Liver (tissue), 8 donors: ENCODE measurements at regions not wholly inside any gene's neighbourhood (a gene's known extent, or its start where the extent isn't known, plus 50 kb on each side); places are given as distances from the start of the nearest gene placed in this dataset.

Source experiments
- DNase-seq: peaks from one replicate; pipeline ENCODE4 v3.0.0-alpha.2; 2017; ENCODE audit warnings: low spot score
- H3K27ac ChIP-seq, 2 donors: one replicate each; pipeline ENCODE4 v1.7.0; 2013; ENCODE audit warnings: inconsistent platforms in 2 of 2, low read length in 2 of 2, control low read depth in 1 of 2, low read depth in 1 of 2, mild to moderate bottlenecking in 1 of 2
- H3K27me3 ChIP-seq, 4 donors: one replicate each; pipeline versions ENCODE4 v1.6.1 to v1.7.0; 2013; ENCODE audit warnings: low read length in 3 of 4, inconsistent platforms in 1 of 4, mild to moderate bottlenecking in 1 of 4, moderate library complexity in 1 of 4; ENCODE audit not compliant: control insufficient read depth in 4 of 4, insufficient read depth in 4 of 4
- H3K36me3 ChIP-seq, 4 donors: one replicate each; pipeline versions ENCODE4 v1.6.1 to v1.7.0; 2013; ENCODE audit warnings: low read length in 3 of 4, mild to moderate bottlenecking in 3 of 4, low read depth in 1 of 4, moderate library complexity in 1 of 4; ENCODE audit not compliant: control insufficient read depth in 4 of 4, insufficient read depth in 3 of 4
- H3K4me1 ChIP-seq, 4 donors: one replicate each; pipeline versions ENCODE4 v1.6.1 to v1.7.0; 2013; ENCODE audit warnings: low read length in 3 of 4, mild to moderate bottlenecking in 3 of 4, moderate library complexity in 1 of 4; ENCODE audit not compliant: control insufficient read depth in 4 of 4, insufficient read depth in 4 of 4
- H3K4me3 ChIP-seq, 3 donors: one replicate each; pipeline versions ENCODE4 v1.6.1 to v1.7.0; 2013; ENCODE audit warnings: low read length in 3 of 3, control low read depth in 1 of 3, low read depth in 1 of 3, mild to moderate bottlenecking in 1 of 3
- H3K9ac ChIP-seq, 2 donors: one replicate each; pipeline ENCODE4 v1.7.0; 2013; ENCODE audit warnings: low read length in 2 of 2, mild to moderate bottlenecking in 2 of 2, moderate library complexity in 2 of 2, control low read depth in 1 of 2, low read depth in 1 of 2
- H3K9me3 ChIP-seq, 4 donors: one replicate each; pipeline versions ENCODE4 v1.6.1 to v1.7.0; 2013; ENCODE audit warnings: low read length in 3 of 4; ENCODE audit not compliant: control insufficient read depth in 4 of 4
- ATF3 ChIP-seq: IDR thresholded peaks from 2 replicates; pipeline ENCODE4 v1.6.1; 2016; ENCODE audit warnings: antibody characterized with exemption
- CTCF ChIP-seq: fragments of 150-350 bp; IDR thresholded peaks from 2 replicates; pipeline ENCODE4 v1.5.1; 2017; ENCODE audit warnings: improper control_type of control experiment, low read depth, low read length; ENCODE audit not compliant: missing input control
- EGR1 ChIP-seq, 2 donors: IDR thresholded peaks; 2 replicates each; pipeline ENCODE4 v1.6.1; 2016 to 2018; ENCODE audit warnings: antibody characterized with exemption in 2 of 2, low read depth in 2 of 2
- FOXA1 ChIP-seq: IDR thresholded peaks from 2 replicates; pipeline ENCODE4 v1.6.1; 2016; ENCODE audit warnings: antibody characterized with exemption
- FOXA2 ChIP-seq: IDR thresholded peaks from 2 replicates; pipeline ENCODE4 v1.6.1; 2016; ENCODE audit warnings: antibody characterized with exemption
- GABPA ChIP-seq, 2 donors: IDR thresholded peaks in 1 of 2; conservative IDR thresholded peaks in 1 of 2; 2 replicates each; pipeline ENCODE4 v1.6.1; 2016; ENCODE audit warnings: antibody characterized with exemption in 2 of 2, mild to moderate bottlenecking in 1 of 2, moderate library complexity in 1 of 2
- HNF4A ChIP-seq, 2 donors: conservative IDR thresholded peaks; 2 replicates each; pipeline ENCODE4 v1.6.1; 2016; ENCODE audit warnings: antibody characterized with exemption in 2 of 2, mild to moderate bottlenecking in 2 of 2
- JUND ChIP-seq, 2 donors: IDR thresholded peaks; 2 replicates each; pipeline ENCODE4 v1.6.1; 2016; ENCODE audit warnings: antibody characterized with exemption in 2 of 2
- MAX ChIP-seq: IDR thresholded peaks from 2 replicates; pipeline ENCODE4 v1.6.1; 2016; ENCODE audit warnings: antibody characterized with exemption
- NR2F2 ChIP-seq: IDR thresholded peaks from 2 replicates; pipeline ENCODE4 v1.6.1; 2016; ENCODE audit warnings: antibody characterized with exemption
- RAD21 ChIP-seq, 2 donors: IDR thresholded peaks; 2 replicates each; pipeline ENCODE4 v1.6.1; 2016; ENCODE audit warnings: antibody characterized with exemption in 2 of 2, mild to moderate bottlenecking in 2 of 2
- SP1 ChIP-seq: IDR thresholded peaks from 2 replicates; pipeline ENCODE4 v1.6.1; 2018; ENCODE audit warnings: antibody characterized with exemption, mild to moderate bottlenecking
- YY1 ChIP-seq: IDR thresholded peaks from 2 replicates; pipeline ENCODE4 v1.6.1; 2016; ENCODE audit warnings: antibody characterized with exemption, mild to moderate bottlenecking
- WGBS: extraction: QIAGEN DNeasy Blood & Tissue Kit; methylation state at CpG from one replicate; pipeline ENCODE4 v1.1.7; 2013; 5-methylcytosine and 5-hydroxymethylcytosine counted together
- TF ChIP-seq, protein P1 (sequence below): IDR thresholded peaks from 2 replicates; pipeline ENCODE4 v1.6.1; 2016; ENCODE audit warnings: antibody characterized with exemption, mild to moderate bottlenecking
- TF ChIP-seq, protein P2 (sequence below): IDR thresholded peaks from 2 replicates; pipeline ENCODE4 v1.6.1; 2016; ENCODE audit warnings: antibody characterized with exemption
- donor health status: healthy.
- donor health status: healthy.
- donor health status: healthy.
- donor health status: healthy.
- donor health status: healthy.

- TF ChIP-seq HNF4A (conservative IDR thresholded peaks at IDR 0.05) (no peak), YY1 (no peak), SP1 (no peak), JUND (IDR thresholded peaks at IDR 0.05) (no peak)
Measured at GRCh38 chrX:69357317-69357716, 146.8 kb upstream of the NALF2 start (continued).

- H3K4me1 ChIP-seq: no peaks in the 10 kb centered on the region
- H3K36me3 ChIP-seq: no peaks in the 10 kb centered on the region
- DNase-seq: no peak
- H3K27ac ChIP-seq: no peak overlapping the region
- H3K27me3 ChIP-seq: peaks cover 0 to 2% (median 0%) of the 10 kb centered on the region in 4 donors
- H3K9ac ChIP-seq: no peak overlapping the region
- no peak for TF ChIP-seq CTCF
- TF ChIP-seq SP1: no peak
- TF ChIP-seq EGR1 (IDR thresholded peaks at IDR 0.05; ENCODE audit: low read depth in 2 of 2): no peak
- TF ChIP-seq GABPA (IDR thresholded peaks at IDR 0.05 in 1 of 2, conservative IDR thresholded peaks at IDR 0.05 in 1 of 2): no peak
- TF ChIP-seq, protein P1, sequence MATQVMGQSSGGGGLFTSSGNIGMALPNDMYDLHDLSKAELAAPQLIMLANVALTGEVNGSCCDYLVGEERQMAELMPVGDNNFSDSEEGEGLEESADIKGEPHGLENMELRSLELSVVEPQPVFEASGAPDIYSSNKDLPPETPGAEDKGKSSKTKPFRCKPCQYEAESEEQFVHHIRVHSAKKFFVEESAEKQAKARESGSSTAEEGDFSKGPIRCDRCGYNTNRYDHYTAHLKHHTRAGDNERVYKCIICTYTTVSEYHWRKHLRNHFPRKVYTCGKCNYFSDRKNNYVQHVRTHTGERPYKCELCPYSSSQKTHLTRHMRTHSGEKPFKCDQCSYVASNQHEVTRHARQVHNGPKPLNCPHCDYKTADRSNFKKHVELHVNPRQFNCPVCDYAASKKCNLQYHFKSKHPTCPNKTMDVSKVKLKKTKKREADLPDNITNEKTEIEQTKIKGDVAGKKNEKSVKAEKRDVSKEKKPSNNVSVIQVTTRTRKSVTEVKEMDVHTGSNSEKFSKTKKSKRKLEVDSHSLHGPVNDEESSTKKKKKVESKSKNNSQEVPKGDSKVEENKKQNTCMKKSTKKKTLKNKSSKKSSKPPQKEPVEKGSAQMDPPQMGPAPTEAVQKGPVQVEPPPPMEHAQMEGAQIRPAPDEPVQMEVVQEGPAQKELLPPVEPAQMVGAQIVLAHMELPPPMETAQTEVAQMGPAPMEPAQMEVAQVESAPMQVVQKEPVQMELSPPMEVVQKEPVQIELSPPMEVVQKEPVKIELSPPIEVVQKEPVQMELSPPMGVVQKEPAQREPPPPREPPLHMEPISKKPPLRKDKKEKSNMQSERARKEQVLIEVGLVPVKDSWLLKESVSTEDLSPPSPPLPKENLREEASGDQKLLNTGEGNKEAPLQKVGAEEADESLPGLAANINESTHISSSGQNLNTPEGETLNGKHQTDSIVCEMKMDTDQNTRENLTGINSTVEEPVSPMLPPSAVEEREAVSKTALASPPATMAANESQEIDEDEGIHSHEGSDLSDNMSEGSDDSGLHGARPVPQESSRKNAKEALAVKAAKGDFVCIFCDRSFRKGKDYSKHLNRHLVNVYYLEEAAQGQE: no peak
- no peak for TF ChIP-seq MAX
- TF ChIP-seq ATF3: no peak
- no peak for TF ChIP-seq FOXA2
- TF ChIP-seq FOXA1: no peak
- TF ChIP-seq JUND (IDR thresholded peaks at IDR 0.05): no peak
- TF ChIP-seq NR2F2: no peak
- TF ChIP-seq HNF4A (conservative IDR thresholded peaks at IDR 0.05): no peak
- TF ChIP-seq, protein P2, sequence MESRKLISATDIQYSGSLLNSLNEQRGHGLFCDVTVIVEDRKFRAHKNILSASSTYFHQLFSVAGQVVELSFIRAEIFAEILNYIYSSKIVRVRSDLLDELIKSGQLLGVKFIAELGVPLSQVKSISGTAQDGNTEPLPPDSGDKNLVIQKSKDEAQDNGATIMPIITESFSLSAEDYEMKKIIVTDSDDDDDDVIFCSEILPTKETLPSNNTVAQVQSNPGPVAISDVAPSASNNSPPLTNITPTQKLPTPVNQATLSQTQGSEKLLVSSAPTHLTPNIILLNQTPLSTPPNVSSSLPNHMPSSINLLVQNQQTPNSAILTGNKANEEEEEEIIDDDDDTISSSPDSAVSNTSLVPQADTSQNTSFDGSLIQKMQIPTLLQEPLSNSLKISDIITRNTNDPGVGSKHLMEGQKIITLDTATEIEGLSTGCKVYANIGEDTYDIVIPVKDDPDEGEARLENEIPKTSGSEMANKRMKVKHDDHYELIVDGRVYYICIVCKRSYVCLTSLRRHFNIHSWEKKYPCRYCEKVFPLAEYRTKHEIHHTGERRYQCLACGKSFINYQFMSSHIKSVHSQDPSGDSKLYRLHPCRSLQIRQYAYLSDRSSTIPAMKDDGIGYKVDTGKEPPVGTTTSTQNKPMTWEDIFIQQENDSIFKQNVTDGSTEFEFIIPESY: no peak
- TF ChIP-seq RAD21 (IDR thresholded peaks at IDR 0.05): no peak
- H3K4me3 ChIP-seq: no peak overlapping the region
- no peaks in the 10 kb centered on the region for H3K9me3 ChIP-seq
- WGBS: 50% methylated on average over 2 of the region's 2 CpGs
Measured at GRCh38 chrX:69324851-69325250, 159.6 kb upstream of the PJA1 start.
